Cardiac muscle cell (in vitro differentiated cells and primary cell): ENCODE measurements at regions not wholly inside any gene's neighbourhood (a gene's known extent, or its start where the extent isn't known, plus 50 kb on each side); places are given as distances from the start of the nearest gene placed in this dataset.

Experiments
- DNase-seq, 2 donors: peaks; one replicate each; pipeline versions ENCODE4 v3.0.0 to v3.0.0-alpha.2; 2010 to 2017; ENCODE audit warnings: low read depth in 1 of 2, low spot score in 1 of 2
- H3K27ac ChIP-seq: fragments of 200-600 bp; sonication (generic); 2 replicates; pipeline ENCODE4 v1.5.1; 2016
- H3K27me3 ChIP-seq: fragments of 200-600 bp; sonication (generic); 2 replicates; pipeline ENCODE4 v1.6.0; 2016; ENCODE audit warnings: control low read depth
- H3K36me3 ChIP-seq: fragments of 200-600 bp; sonication (generic); 2 replicates; pipeline ENCODE4 v1.5.1; 2016; ENCODE audit warnings: control low read depth
- H3K4me1 ChIP-seq: fragments of 200-600 bp; sonication (generic); 2 replicates; pipeline ENCODE4 v1.8.1; 2017; ENCODE audit warnings: low read depth, mild to moderate bottlenecking, mixed run types
- H3K4me3 ChIP-seq: fragments of 200-600 bp; sonication (generic); 2 replicates; pipeline ENCODE4 v1.5.1; 2016; ENCODE audit warnings: mild to moderate bottlenecking
- H3K9me3 ChIP-seq: fragments of 200-600 bp; sonication (generic); 2 replicates; pipeline ENCODE4 v1.5.1; 2017; ENCODE audit warnings: low read depth, mild to moderate bottlenecking, control low read depth
- CTCF ChIP-seq: IDR thresholded peaks from 2 replicates; pipeline ENCODE4 v1.5.1; 2012; ENCODE audit warnings: low read depth, mild to moderate bottlenecking, low read length

GRCh38 chr1:14504517-14504916, 94.0 kb upstream of the KAZN start:
- DNase-seq, result no peak
- Histone ChIP-seq H3K27ac (no peak overlapping the region), H3K9me3 (no peaks in the 10 kb centered on the region), H3K27me3 (no peaks in the 10 kb centered on the region), H3K4me1 (no peaks in the 10 kb centered on the region), H3K4me3 (no peak overlapping the region), H3K36me3 (no peaks in the 10 kb centered on the region)
- TF ChIP-seq CTCF, result no peak

GRCh38 chr1:14506471-14507255, 91.8 kb upstream of the KAZN start:
- Histone ChIP-seq H3K4me1 (no peaks in the 10 kb centered on the region), H3K27me3 (no peaks in the 10 kb centered on the region), H3K9me3 (no peaks in the 10 kb centered on the region), H3K4me3 (no peak overlapping the region), H3K27ac (no peak overlapping the region), H3K36me3 (no peaks in the 10 kb centered on the region)
- DNase-seq, result no peak
- no peak for TF ChIP-seq CTCF

- no peak for DNase-seq
- no peaks in the 10 kb centered on the region for H3K27me3 ChIP-seq
- H3K9me3 ChIP-seq, result no peaks in the 10 kb centered on the region
- no peaks in the 10 kb centered on the region for H3K4me1 ChIP-seq
- no peak overlapping the region for H3K27ac ChIP-seq
- no peak for TF ChIP-seq CTCF
- H3K4me3 ChIP-seq, result no peak overlapping the region
- H3K36me3 ChIP-seq, result no peaks in the 10 kb centered on the region
Observed at GRCh38 chr1:14507262-14507661, 91.2 kb upstream of the KAZN start.

- no peak for TF ChIP-seq CTCF
- Histone ChIP-seq H3K4me1 (no peaks in the 10 kb centered on the region), H3K9me3 (no peaks in the 10 kb centered on the region), H3K27me3 (no peaks in the 10 kb centered on the region), H3K4me3 (no peak overlapping the region), H3K36me3 (no peaks in the 10 kb centered on the region), H3K27ac (no peak overlapping the region)
- no peak for DNase-seq
Observed at GRCh38 chr1:14508613-14509012, 89.9 kb upstream of the KAZN start.

- Histone ChIP-seq H3K9me3 (no peaks in the 10 kb centered on the region), H3K4me1 (no peaks in the 10 kb centered on the region), H3K36me3 (no peaks in the 10 kb centered on the region), H3K4me3 (no peak overlapping the region), H3K27ac (no peak overlapping the region), H3K27me3 (no peaks in the 10 kb centered on the region)
- TF ChIP-seq CTCF, result no peak
- no peak for DNase-seq
Observed at GRCh38 chr1:14511166-14511680, 87.3 kb upstream of the KAZN start.
